GM19351 (cell line): ENCODE measurements at regions not wholly inside any gene's neighbourhood (a gene's known extent, or its start where the extent isn't known, plus 50 kb on each side); places are given as distances from the start of the nearest gene placed in this dataset.

Experiments
- ATAC-seq: cut with Tn5 transposase; IDR thresholded peaks from one replicate; pipeline ENCODE4 v1.9.1; 2021; ENCODE audit warnings: mild to moderate bottlenecking, moderate library complexity; ENCODE audit not compliant: unreplicated experiment

GRCh38 chr21:24829397-24829796, 777.9 kb downstream of the MRPL39 start:
- ATAC-seq: no peak

DNA sequence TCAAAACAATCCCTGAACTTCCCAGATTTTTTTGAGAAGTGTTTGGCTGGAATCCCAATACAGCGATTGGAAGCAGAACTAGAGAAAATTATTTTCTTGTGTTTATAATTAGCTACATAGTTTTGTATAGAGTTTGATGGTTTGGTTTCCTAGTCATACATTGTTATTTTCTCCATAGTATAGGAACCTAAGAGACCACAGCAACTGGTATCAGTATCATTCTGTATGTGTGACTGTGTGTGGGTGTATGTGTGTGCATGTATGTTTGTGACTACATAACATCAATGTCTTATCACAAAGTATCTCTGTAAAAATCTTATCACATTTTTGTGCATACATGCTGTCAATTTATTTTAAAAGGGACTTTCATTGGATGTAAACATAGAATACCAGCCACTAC, 780.5 kb downstream of the MRPL39 start:
- peak; percentile 64 for ATAC-seq

DNA sequence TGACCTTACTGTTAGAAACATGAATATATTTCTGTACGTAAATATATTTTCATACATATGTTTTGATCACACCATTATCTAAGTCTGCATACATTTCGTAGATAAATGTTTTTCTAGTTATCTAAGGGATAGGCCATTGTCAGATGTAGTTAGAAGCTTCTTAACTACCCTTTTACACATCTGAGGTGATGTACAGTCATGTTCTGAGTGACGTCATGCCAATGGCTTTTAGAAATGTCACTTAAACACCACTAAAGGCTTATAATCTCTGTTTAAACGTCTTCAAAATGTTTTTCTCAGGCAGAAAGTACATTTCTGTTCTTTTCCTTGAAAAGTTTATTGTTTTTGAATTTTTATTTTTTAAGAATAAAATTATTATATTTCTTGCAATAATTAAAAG, 781.9 kb downstream of the MRPL39 start:
- ATAC-seq: no peak

- no peak for ATAC-seq
Measured at GRCh38 chr21:24824209-24824608, 783.1 kb downstream of the MRPL39 start.

DNA sequence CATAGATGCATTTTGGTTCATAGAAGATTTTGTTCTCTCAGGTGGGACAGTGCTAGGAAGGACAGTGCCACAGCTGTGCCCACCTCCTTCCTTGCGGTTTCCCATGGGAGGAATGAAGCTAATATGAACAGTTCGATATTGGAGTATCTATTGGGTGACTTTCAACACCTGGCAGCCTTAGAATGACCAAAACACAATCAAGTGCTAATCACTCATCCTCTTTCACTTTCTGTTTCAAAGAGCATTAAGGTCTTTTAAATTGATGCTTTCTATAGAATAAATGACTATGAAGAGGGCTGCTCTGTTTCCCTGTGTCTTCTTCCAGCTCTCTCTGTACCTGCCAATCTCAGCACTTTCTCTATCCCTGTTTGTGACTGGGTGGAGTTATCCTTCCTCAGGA, 784.0 kb downstream of the MRPL39 start:
- no peak for ATAC-seq

- no peak for ATAC-seq
Measured at GRCh38 chr21:24785033-24785432, 822.2 kb downstream of the MRPL39 start.

- no peak for ATAC-seq
Measured at GRCh38 chr21:24781146-24781545, 826.1 kb downstream of the MRPL39 start.

DNA sequence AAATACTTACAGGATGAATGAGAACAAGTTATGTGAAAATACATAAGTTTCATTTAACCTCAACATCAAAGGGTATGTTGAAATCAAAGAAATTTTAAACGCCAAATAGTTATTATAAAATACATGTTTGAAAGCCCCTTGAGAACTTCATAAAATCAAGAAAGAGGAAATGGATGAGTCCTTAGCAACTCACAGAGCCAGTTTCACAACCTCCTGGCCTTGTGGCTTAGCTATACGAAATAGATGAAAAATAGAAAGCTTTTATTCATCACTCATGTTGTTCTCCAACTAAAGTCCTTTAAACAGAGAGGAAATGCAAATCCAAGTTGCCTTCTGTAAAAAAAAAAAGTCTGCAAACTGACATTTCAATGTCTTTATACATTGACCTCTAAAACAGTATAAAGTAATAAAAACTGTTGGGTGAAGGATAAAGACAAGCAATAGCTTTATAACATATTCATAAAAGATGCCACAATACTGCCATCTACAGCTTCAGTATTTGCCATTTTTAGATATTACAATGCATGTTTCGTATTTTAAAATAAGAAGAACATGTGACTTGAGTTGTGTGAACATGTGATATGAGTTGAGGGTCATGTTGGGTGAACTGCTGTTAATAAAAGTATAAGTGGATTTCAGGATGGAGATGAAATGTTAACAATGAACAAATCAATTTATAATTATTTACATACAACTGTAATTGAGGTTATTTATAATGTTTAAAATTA, 847.8 kb downstream of the MRPL39 start:
- no peak for ATAC-seq

GRCh38 chr21:24738063-24738462, 869.2 kb downstream of the MRPL39 start:
- ATAC-seq: no peak

- no peak for ATAC-seq
Measured at GRCh38 chr21:24737296-24737850, 869.9 kb downstream of the MRPL39 start.

- no peak for ATAC-seq
Measured at GRCh38 chr21:24730661-24731060, 876.6 kb downstream of the MRPL39 start.

DNA sequence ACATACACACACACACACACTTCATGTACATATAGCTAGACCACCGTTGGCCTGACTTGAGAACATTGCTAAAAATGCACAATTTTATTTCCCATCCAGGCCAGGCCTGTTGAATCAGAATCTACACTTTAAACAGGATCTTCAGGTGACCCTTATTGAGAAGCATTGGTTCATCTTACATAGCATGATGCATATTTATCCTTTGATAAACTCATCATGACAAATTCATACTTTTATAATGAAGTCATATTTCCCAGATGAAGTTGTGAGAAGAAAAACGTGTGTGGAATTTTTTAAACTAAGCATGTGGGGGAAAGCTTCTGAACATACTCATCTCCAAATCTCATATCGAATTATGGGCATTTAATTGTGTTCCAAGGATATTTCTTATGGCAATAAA, 877.7 kb downstream of the MRPL39 start:
- no peak for ATAC-seq

DNA sequence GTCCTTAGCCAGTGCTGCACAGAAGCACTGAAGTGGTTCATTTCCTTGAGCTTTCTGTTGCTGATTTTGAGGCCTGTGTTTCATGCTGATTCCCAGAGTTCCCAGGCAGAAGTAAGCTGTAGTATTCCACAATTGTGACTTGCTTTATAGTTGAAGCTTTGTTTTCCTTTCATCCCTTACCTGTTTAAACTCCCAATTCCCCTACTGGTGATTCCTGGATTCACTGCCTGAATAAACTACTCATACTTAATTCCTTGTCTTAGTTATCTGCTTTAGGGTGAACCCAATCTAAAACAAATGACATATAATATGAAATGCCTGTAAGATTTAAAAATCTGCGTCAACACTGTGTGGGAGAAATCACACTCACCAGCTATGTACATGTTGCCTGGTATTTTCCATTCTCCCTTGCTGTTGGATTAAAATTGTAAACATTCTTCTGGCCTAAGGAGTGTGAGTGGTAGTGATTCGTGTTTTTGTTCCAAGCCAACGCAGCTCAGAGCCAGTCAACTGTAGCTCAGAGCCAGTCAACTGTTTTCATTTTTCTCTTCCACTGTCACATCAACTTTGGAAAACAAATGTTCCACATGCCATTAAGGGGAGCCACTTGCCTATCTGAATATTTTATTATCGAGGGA, 879.4 kb downstream of the MRPL39 start:
- ATAC-seq: no peak

- no peak for ATAC-seq
Measured at GRCh38 chr21:24716281-24716918, 890.9 kb downstream of the MRPL39 start.

DNA sequence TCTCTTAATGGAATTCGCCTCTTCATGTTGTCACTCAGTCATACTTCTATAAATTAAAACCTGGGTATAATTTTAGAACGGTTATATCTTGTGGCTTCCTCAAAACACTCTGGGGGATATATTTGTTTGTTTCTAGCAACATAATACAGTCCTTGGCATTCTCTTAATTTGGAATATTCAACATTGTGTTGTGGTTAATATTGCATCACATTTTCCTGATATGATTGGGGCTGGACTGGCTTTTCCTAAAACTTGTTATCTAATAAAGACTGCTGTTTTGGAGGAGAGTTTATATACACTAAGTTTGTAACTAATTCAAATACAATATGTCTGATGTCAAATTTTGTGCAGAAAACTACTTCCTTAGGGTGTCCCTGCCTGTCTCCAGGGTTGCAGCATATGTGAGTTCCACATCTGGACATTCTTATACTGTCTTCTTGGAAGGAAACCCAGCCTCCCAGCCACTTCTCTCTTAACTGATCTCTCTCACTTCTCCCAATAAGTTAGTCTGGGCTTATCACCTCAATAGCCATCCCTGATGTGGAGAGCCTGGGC, 892.6 kb downstream of the MRPL39 start:
- no peak for ATAC-seq

- no peak for ATAC-seq
Measured at GRCh38 chr21:24705201-24705600, 902.1 kb downstream of the MRPL39 start.

GRCh38 chr21:24693779-24694178, 913.5 kb downstream of the MRPL39 start:
- ATAC-seq: no peak

DNA sequence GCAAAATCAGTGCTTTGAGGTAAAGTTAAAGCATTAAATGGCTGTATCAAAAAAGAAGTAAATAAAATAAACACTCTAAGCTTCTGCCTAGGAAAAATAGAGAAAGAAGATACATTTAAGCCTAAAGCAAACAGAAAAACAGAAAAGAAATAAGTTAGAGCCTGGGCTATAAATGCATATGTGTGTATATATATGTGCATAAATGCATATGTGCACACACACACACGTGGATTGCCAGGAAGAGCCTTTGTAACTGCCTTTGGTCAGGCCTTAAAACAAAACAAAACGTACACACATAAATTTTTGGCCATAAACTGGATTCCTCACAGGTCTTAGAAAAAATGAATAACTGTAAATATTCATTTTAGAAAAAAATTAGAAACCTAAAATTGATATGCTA, 925.8 kb downstream of the MRPL39 start:
- ATAC-seq: no peak

- no peak for ATAC-seq
Measured at GRCh38 chr21:24671901-24672300, 935.4 kb downstream of the MRPL39 start.

DNA sequence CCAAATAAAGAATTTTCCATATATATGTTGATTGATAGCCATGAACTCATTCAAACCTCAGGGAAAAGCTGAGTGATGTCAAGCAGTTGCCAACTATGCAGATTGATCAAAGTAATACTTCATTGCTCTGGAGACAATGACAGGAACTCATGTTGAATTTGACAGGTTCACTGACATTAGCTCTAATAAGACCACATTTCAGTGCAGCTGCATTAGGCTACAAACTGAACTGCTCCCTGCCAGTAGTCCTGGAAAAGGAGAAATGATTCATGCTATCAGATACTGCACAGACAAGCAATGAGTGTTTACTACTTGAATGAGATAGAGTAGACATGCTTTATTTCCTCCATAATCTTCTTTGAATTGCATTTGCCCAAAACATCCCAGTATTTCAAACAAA, 948.4 kb downstream of the MRPL39 start:
- ATAC-seq: no peak

GRCh38 chr21:24658026-24658425, 949.3 kb downstream of the MRPL39 start:
- no peak for ATAC-seq

GRCh38 chr21:24649691-24650090, 957.6 kb downstream of the MRPL39 start:
- no peak for ATAC-seq
